ENCODE measurements at regions not wholly inside any gene's neighbourhood (a gene's known extent, or its start where the extent isn't known, plus 50 kb on each side); places are given as distances from the start of the nearest gene placed in this dataset.
"Not testable (repeated sequence)": the region's sequence is repeated elsewhere in the genome, so short reads cannot be mapped to it uniquely, and the experiment has no call there.

DNA sequence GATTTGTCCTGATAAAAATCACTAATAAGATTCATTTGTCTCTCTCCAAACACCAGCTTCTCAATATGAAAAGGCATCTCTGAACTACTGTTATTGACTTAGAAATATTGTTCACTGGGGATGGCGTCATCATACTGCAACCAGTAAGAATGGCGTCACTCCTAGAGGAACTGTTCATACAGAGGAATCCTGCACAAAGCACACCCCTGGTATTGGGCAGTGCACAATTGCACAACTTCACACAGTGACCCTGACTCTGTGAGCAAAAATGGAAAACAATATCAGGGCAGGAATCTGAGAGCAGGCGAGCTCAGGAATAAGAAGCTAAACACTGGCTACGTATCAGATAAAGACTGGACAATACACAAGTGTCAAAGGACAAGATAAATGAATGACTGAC is 66.7 kb upstream of the PNPLA4 start:
- no peaks in the 10 kb centered on the region for H3K9me3 Mint-ChIP-seq
- H3K36me3 Mint-ChIP-seq, result no peaks in the 10 kb centered on the region
- no peak for DNase-seq
- no peaks in the 10 kb centered on the region for H3K4me1 Mint-ChIP-seq
- H3K4me3 Mint-ChIP-seq, result no peak overlapping the region
- CTCF ChIA-PET, result no interaction called here
- H3K27me3 Mint-ChIP-seq, result no peaks in the 10 kb centered on the region
- no peak overlapping the region for H3K27ac Mint-ChIP-seq

DNA sequence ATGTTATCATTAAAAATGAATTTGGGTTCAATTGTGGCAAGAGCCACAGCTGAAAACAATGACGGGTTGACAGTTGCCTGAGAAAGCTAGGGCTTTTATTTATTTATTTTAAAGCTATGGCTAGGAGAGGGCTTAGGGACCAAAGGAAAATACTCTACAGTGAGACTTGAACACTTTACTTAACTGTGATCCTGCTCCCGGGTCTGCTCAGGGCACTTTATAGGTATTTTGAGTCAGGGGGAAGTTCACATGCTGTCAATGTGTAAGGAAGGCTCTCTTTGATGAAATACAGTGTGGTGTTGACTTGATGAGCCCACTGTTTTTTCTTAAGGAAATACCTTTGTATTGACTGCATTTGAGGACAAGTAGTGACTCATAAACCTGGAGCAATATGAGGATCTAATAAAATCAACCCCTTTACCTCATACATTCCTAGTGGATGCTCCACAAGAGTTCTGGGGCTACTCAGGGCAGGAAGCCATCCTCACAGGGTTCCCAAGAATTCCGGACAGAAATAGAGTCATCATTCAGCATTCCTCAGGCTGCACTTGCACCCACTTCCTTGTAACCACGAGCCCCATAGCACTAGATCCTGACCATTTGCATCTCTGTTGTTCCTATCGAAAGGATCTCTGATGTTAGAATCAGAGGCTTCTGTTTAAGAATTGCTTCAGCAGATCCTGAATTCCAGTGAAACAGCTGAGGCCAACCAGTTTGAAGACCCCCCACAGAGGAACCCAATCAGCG is 61.0 kb upstream of the PNPLA4 start:
- H3K27me3 Mint-ChIP-seq, H3K4me1 Mint-ChIP-seq, H3K36me3 Mint-ChIP-seq, H3K27ac Mint-ChIP-seq, H3K9me3 Mint-ChIP-seq, DNase-seq, H3K4me3 Mint-ChIP-seq, CTCF ChIA-PET: not testable (repeated sequence)

DNA sequence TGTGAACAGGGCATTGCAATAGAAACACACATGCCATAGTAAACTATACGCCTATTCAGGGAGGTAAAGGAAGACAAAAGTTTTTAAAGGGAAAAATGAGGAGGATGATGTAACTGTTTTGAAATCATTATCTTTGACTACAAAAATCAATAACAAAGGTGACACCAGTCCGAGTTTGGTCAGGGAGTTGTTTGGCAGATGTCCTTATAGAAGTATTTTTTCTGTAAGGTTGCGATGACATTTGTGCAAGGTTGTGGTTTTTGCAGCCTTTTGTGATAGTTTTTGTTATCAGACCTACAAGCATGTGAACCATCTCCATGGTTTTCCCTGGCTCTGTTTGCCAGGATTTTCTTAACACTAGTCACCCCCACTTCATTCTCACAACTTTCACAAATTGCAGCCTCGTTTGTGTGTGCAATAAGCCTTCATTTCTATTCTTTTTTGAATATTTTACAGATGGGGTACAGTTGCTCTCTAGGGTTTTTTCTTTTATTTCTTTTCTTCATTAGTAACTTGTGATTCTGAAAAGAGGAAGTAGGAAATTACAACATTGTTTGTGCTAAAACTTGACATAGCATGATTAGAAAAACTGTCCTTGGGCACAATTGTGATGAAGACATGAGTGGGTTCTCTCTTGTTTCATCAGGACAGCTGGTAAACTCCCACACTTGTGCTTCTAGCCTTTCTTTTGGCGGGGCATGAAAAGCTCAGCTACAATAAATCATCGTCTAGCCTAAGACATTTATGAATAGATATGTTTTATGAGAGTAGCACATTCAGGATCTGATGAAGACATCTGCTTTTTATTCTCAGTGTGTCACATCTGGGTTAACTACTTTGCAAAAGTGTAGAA is 60.2 kb upstream of the PNPLA4 start:
- CTCF ChIA-PET, result no interaction called here
- Mint-ChIP-seq H3K9me3 (no peaks in the 10 kb centered on the region), H3K27ac (no peak overlapping the region), H3K36me3 (no peaks in the 10 kb centered on the region), H3K4me3 (no peak overlapping the region), H3K27me3 (no peaks in the 10 kb centered on the region), H3K4me1 (no peaks in the 10 kb centered on the region)
- DNase-seq, result no peak

DNA sequence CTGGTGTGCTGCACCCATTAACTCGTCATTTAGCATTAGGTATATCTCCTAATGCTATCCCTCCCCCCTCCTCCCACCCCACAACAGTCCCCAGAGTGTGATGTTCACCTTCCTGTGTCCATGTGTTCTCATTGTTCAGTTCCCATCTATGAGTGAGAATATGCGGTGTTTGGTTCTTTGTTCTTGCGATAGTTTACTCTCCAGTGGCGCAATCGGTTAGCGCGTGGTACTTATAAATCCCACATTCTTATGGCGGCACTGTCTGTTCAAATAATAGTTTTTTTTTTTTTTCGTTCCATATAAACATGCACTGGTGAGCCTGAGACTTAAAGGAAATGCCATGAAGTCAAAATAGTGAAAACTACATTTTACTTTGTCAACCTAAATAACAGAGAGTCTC is 59.5 kb upstream of the PNPLA4 start:
- CTCF ChIA-PET, H3K27me3 Mint-ChIP-seq, DNase-seq, H3K9me3 Mint-ChIP-seq, H3K27ac Mint-ChIP-seq, H3K4me3 Mint-ChIP-seq, H3K4me1 Mint-ChIP-seq, H3K36me3 Mint-ChIP-seq: not testable (repeated sequence)

DNA sequence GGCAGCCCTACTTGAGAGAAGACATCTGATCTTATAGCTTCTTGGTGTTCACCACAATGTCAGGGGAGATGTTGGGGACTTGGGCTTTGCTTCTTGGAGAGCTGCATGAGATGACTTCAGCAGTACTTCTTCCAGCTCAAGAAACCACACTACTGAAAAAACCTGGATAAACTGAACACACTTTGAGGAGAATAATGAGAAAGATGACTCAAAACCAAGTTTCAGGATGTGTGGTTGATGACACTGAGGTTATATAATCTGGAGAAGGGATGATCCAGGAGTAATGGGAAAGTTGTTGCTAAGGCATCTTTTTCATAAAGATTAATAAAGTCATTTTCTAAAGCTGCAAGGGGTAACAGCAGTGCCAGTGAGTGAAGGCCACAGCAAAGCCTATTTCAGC is 58.4 kb upstream of the PNPLA4 start:
- no peak for DNase-seq
- CTCF ChIA-PET, result no interaction called here
- H3K36me3 Mint-ChIP-seq, result no peaks in the 10 kb centered on the region
- no peaks in the 10 kb centered on the region for H3K27me3 Mint-ChIP-seq
- H3K4me3 Mint-ChIP-seq, result no peak overlapping the region
- H3K27ac Mint-ChIP-seq, result no peak overlapping the region
- no peaks in the 10 kb centered on the region for H3K9me3 Mint-ChIP-seq
- no peaks in the 10 kb centered on the region for H3K4me1 Mint-ChIP-seq

DNA sequence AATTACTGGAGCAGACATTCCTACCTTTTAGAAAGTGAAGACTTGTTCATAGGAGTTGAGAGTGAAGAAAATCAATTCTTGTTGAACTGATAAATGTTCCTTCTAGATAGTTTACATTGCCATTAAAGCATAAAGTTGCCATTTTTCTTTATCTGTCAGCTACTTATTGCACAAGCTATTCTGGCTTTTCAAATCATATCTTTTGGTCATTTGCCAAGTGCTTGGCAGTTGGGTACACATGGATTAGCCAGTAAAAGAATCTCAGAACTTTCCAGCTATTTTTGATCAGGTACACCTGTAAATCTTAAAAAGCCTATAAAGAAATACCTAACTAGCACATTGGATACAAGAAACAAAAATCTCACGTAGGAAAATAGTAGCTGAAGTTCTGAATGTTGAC is 56.4 kb upstream of the PNPLA4 start:
- H3K4me1 Mint-ChIP-seq, result no peaks in the 10 kb centered on the region
- no peaks in the 10 kb centered on the region for H3K36me3 Mint-ChIP-seq
- no peaks in the 10 kb centered on the region for H3K27me3 Mint-ChIP-seq
- H3K4me3 Mint-ChIP-seq, result no peak overlapping the region
- no peak for DNase-seq
- CTCF ChIA-PET, result no interaction called here
- H3K27ac Mint-ChIP-seq, result no peak overlapping the region
- H3K9me3 Mint-ChIP-seq, result no peaks in the 10 kb centered on the region

Measured in activated naive CD4-positive, alpha-beta T cell treated with anti-CD3 and anti-CD28 coated beads, Interleukin-2, amount 10 ng/mL, durations not matched to agents 7 days and 5 days (primary cell).